Lower leg skin (tissue), 3 donors: ENCODE measurements at regions not wholly inside any gene's neighbourhood (a gene's known extent, or its start where the extent isn't known, plus 50 kb on each side); places are given as distances from the start of the nearest gene placed in this dataset.

ENCODE experiments used
- CTCF ChIP-seq, 3 donors: fragments of 450-650 bp; IDR thresholded peaks; one replicate each; pipeline ENCODE4 v1.5.1; 2016; ENCODE audit warnings: antibody characterized with exemption in 3 of 3, mild to moderate bottlenecking in 3 of 3, moderate library complexity in 2 of 3
- POLR2A ChIP-seq, 2 donors: fragments of 450-650 bp; IDR thresholded peaks; one replicate each; pipeline ENCODE4 v1.6.1; 2016 to 2017; ENCODE audit warnings: antibody characterized with exemption in 2 of 2, mild to moderate bottlenecking in 1 of 2, moderate library complexity in 1 of 2

- no peak for TF ChIP-seq POLR2A (IDR thresholded peaks at IDR 0.05)
- no peak for TF ChIP-seq CTCF (IDR thresholded peaks at IDR 0.05)
Observed at GRCh38 chr22:27512283-27512761, 289.2 kb downstream of the MN1 start.
